GM18867 (cell line): ENCODE measurements at regions not wholly inside any gene's neighbourhood (a gene's known extent, or its start where the extent isn't known, plus 50 kb on each side); places are given as distances from the start of the nearest gene placed in this dataset.
"Not testable (repeated sequence)": the region's sequence is repeated elsewhere in the genome, so short reads cannot be mapped to it uniquely, and the experiment has no call there.

Source experiments
- ATAC-seq: cut with Tn5 transposase; IDR thresholded peaks from one replicate; pipeline ENCODE4 v1.9.1; 2021; ENCODE audit warnings: mild to moderate bottlenecking, moderate library complexity; ENCODE audit not compliant: unreplicated experiment

DNA sequence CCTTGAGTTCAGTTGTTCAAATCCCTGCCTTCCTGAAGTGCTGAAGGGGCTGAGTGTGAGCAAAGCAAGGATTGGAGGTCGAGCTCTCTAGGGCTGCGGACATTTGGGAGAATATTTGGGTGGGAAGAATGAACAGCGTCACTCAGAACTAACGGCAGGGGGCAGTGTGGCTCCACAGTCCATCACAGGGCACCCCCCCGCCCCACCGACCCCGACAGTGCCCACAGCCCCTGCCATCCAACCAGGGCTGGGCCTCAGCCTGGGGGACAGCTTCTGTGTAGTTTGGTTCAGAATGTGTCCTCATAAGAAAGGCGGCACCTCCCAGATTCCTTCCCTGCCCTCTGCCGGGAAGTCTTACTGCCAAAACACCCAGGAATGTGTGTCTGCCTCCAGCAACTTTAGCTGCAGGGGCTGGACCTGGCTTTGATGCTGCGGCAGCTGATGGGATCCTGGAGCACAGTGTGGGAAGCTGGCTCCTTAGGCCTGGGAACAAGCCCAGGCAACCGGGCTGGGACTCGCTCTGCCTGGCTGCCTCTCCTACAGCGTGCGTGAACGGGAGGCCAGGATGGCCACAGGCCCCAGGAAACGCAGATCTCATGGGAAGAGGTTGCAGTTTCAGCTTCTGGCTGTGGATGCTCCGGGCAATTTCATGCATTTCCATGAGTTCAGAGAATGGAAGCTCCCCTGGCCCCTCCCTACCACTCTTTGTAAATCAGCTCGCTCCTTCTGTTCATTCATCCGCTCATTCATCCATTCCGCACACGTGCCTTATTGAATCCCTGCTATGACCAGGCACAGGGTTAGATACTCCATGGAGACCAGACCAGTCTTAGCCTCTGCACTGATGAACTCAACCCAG is 104.9 kb upstream of the TMPRSS2 start:
- no peak for ATAC-seq

DNA sequence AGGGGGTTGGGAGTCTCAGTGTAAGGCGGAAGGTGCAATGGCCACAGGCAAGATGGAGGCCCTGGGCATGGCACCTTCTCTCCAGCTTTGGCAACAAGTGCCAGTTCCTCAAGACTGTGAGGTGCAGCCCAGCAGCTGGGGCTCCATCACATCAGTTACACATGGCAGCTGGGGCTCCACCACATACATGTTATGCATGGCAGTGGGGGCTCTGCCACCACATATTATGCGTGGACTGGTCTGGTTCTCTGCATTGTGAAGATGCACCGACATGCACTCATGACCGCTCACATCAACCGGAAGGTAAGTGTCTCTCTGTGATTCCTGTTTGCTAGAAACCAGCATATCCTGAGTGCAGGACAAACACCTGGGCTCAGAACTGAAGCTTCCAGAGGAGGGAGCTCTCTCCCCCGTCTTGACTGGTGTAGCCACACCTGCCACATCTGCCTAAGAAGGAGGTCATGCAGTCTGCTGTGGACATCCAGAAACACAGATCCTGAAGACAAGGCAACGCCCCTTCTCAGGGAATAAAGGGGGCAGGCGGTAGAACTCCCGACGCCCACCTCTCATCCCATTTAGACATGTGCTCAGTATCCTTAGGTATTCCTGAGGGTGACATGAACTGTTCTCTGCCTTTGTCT is 104.1 kb upstream of the TMPRSS2 start:
- ATAC-seq = no peak

DNA sequence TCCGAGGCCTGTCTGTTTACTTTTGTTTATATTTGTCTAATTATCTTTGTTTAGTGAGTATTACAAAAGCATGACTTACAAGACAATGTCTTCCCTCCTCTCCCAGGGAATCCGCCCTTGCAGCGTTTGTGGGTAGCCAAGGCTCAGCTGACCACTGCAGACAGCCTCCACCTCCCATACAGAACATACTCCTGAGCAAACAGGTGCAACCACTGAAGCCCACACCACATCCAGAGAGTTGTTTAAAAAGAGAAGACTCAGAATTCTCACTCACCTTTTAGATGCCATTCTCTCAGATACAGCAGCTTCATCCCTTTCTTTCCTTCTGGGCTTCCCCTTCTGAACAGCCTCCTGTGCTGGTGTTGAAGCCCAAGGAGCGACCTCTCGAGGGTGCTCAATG is 103.5 kb upstream of the TMPRSS2 start:
- ATAC-seq = no peak

DNA sequence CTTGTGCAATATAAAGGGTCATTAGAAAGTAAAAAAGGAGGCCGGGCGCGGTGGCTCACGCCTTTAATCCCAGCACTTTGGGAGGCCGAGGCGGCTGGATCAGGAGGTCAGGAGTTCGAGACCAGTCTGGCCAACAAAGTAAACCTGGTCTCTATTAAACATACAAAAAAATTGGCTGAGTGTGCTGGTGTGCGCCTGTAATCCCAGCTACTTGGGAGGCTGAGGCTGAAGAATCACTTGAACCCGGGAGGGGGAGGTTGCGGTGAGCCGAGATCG is 102.8 kb upstream of the TMPRSS2 start:
- not testable (repeated sequence) for ATAC-seq

DNA sequence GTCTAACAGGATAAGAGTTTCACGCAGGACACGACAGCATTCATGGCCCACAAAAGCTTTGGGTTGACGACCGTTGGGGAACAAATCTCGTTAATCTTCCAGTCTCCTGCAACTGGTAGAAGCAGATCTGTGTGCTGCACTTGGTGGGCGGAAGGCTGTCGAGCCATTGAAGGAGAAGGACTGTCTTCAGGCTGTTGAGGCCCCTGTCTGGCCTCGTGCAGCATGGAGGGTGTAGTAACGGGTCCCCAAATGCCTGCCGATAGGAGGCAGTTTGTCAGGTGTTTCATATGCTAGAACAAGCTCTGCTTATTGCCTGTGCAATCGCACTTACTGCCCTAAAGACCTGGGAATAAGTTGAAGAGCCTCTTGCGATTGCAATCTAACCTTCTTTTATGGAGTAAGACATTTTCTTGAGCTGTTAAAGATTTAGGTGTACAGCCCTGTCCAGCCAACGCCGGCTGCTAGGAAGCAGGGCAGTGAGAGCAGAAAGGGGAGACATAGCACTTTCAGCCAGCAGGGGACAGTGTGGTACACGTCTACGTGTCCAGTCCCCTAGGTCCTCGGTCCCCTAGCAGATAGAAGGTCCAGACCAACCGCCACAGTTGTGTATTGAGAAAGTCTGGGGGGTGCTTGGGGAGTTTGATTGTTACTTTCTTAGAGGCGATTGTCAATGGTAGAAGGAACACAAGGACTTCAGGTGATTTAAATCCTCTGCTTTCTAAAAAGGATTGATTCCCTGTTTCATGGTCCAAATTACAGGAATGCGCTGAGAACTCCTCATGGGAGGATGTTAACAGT is 102.3 kb upstream of the TMPRSS2 start:
- ATAC-seq = no peak

DNA sequence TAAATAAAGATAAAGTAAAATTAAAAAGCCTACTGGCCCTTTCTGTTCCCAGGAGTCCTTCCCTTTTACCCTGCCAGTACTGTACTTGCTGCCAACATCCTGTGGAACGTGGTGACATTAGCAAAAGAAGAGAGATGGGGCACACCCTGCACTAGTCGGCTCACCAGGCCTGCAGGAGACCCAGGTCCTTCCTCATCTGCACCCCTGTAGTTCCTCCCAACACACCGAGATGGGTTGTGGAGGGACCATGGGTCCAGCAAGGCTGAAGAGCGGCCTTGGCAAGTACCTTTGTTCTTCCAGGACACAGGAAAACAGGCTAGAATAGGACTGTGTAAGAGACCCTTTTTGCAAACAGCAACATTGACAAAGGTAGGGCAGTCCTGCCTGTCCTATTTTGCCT is 98.7 kb upstream of the TMPRSS2 start:
- no peak for ATAC-seq

DNA sequence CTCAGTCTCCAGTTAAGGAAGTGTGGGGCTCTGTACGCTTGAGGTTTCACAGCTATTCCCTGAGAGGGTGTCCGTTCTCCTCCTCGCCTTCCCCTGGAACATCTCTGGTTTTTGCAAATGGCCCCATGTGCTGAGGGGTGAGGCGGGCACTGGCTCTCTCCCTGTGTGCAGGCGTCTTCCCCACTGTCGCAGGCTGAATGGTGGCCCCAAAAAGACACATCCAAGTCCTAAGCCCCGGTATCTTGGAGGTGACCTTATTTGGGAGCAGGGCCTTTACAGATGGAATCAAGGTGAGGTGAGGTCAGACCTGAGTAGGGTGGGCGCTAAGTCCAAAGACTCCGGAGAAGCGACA is 98.0 kb upstream of the TMPRSS2 start:
- ATAC-seq = no peak

DNA sequence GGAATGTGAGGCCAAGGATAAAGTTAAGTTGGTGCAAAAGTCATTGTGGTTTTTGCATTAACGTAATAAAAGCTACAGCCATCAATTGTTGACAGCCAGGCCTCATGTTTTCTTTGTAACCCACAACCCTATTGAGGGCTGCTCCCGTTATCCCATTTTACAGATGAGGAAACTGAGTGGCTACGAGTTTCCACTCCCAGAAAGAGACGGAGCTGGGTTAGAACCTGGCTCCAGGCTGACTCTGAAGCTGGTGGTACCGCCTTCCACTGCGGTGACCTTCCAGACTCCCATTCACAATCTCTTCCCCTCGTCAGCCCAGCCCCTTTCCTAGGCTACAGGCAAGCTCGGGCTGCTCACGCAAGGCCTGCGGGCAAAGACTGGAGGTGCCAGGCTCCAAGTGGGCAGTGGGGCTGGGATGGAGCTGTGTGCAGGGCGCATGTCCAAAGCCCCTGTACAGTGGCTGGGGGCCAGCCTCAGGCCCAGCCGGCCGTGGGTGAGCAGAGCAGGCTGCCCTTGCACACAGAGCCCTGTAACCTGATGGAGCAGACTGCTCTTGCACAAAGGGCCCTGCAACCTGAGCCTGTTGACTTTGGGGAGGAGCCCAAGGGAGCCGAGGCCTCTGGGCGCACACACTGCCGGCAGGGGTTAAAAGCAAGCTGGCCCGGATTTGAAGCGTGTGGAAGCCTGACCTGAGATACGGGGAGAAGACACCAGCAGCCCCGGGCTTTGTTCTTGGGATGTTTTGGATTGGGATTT is 97.4 kb upstream of the TMPRSS2 start:
- no peak for ATAC-seq

DNA sequence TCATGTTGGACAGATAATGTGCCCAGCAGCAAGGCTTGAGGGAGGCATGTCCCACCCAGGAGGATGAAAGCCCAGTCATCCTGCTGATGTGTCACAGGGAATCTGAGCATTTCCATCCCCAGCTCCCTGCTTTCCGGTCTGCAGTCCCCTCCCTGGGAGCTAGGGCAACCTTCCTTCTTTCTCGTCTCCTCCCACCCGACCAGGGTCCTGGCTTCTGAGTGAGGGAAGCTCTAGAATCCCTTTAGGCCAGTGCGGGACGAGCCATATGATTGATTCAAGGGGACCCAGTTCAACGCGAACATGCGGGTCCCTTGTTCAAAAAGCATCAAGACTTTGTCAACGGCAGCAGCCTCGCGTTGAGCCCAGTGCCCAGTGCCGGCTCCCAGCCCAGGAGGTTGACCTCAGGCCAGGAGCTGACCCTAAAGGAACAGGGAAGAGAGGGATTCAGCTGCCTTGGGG is 96.7 kb upstream of the TMPRSS2 start:
- no peak for ATAC-seq

DNA sequence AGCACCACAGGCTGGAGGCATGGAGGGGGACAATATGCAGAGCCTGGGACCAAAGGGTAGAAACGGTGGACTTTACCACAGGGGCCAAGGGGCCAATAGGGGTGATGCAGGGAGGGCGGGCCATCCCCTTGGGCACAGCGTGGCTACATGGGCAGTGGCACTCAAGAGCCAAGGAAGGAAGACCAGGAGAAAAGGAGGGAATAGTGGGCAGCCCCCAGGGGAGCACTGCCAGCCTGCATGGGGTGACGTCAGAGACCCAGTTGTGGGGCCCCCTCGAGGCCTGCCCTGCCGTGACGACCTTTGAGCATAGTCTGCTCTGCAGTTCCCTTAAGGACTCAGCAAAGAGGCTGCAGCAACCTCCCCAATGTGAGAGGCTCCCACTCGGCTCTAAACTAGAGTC is 95.5 kb upstream of the TMPRSS2 start:
- no peak for ATAC-seq

DNA sequence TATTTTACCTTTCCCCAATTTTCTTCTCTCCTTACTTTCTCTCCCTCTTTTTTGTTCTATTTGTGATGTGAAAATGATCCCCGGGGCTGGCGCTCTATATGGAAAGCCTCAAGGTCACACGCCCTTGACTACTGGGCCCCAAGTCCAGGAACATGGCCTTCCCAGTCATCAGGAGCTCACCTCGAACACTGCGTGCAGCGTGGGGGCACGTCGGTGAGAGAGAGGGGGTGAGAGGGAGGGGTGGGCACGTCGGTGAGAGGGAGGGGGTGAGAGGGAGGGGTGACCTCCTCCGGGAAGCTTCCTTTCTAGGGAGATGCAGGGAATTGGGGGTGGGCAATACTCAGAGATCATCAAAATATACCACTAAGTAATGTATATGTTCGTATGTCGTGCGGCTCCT is 94.6 kb upstream of the TMPRSS2 start:
- no peak for ATAC-seq

DNA sequence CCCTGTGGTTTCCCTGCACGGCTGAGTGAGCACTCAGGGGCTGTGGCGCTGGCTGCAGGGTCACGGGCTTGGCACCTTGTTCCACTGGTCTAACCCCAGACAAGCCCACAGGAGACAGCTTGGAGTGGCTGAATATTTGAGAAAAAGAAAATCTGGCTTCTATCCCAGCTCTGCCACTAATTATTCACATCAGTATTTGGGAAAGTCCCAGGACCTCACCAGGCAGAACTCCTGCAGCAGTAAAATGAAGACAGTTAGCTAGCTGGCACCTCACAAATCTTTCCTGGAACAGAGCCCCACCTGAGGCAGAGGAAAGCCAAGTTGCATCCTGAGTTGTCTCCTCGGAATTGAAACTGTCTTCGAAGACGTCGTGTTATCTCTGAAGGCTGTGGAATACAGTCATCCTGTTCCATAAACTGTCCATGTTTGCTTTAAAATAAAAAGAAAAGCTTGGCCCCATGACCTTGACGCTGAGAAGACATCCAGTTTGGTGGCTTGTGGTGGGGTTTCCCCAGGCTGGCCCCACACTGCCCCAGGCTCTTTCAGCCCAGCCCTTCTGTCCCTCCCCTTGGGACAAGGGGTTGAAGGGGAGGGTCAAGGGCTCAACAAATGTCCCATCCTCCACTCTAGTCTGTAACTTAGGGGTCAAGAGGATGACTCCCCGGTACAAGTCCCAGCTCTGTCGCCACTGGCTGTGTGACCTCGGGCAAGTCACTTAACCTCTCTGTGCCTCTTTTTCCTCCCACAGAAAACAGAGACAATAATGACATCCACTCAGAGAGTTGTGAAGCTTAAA is 93.8 kb upstream of the TMPRSS2 start:
- ATAC-seq = no peak

DNA sequence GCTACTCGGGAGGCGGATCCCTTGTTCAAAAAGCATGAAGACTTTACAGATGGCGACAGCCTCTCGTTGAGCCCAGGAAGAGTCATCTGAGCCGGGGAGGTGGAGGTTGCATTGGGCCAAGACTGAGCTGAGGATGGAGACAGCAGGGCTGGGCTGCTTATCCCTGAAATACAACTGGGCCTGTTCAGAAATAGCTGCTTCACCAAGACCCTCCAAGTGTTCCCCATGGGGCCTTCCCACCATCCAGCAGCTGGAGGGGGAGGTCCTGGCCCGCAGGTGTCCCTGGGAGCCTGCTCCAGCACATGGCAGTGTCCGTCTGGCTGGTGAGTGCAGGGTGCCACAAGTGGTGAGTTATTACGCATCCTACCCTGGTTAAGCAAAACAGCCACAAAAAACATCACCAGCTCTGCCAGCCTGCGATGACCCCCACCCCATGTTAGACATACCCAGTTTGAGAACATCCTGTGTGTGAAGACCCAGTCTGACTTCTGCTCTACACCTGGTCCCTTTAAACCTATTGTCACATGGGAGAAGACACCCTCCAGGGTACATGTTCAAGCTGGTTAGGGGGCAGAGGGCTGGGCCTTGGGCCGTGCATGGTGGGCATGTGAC is 93.1 kb upstream of the TMPRSS2 start:
- ATAC-seq = no peak

DNA sequence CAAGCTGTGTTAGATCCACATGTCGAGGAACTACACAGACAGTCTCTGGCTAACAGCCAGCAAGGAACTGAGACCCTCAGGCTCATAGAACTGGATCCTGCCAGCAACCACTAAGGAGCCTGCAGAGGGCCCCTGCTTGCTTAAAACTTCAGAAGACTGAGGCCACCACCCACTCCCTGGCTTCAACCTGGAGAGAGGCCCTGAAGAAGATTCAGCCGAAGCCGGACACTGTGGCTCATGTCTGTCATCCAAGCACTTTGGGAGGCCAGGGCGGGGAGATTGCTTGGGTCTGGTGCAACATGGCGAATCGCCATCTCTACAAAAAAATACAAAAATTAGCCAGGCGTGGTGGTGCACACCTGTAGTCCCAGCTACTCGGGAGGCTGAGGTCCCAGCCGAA is 92.6 kb upstream of the TMPRSS2 start:
- ATAC-seq = no peak

DNA sequence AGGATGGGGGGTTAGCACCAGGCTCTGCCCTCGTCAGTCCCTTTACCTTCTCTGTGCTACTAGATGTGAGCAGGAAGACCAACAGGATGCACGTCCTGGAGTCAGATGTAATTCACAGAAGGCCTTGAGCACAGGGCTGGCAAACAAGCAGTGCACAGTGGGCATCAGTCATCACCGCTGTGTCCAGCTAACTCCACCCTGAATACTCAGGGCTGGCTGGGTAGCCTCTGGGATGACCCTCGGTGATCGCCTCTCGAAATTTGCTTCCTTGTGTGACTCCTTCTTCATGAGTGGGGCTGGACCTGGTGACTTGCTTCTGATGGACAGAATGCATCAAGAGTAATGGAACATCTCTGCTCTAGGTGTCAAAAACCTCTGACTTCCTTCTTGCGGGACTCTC is 92.2 kb upstream of the TMPRSS2 start:
- no peak for ATAC-seq

DNA sequence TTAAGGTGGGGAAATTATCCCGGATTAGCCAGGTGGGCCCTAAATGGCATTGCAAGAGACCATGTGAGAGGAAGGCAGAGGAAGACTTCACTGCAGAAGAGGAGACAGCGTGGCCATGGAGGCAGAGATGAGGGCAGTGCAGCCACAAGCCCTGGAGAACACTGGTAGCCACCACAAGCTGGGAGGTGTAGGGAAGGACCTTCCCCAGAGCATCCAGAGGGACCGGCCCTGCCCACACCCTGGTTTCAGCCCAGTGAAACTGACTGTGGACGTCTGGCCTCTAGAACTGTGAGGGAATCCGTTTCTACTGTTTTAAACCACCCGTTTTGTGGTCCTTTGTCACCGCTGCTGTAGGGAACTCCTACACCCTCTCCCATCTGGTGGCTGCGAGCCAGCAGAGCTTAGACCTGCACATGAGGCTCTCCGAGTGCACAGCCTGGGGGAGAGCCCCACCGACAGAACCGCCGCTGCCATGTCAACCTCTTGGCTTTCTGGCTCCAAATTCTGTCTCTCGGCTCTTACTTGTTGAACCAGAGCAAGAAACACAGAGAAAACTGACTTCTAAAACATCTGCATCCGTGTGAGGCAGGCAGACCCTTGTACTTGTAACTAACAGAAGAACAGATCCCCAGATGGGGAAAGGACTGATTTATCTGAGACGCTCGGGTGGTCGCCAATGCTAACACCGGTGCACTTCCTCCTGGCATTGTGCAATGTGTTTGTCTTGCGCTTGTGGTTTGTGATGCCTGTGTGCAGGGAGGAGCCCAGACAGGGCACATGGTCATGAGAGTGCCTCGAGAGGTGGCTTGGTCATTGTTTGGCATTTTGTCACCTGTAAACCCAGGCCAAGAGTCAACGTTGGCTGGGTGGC is 90.8 kb upstream of the TMPRSS2 start:
- ATAC-seq = no peak

DNA sequence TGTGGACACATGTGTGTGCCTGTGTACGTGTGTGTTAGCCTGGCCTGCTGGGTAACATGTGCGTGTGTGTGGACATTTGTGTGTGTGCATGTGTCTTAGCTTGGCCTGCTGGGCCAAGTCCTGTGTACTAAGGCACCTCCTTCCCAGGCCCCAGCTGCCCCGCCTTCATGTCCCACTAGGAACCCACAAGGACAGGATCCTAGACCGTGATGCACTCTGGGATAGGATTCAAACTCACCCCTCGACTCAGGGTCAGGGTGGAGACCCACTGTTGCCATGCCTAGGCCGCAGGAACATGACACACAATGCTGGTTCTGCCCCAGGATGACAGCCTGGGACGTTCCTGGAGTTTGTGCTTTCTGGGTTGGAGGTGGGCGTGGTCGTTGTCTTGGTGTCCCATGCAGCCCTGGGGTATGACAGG is 89.9 kb upstream of the TMPRSS2 start:
- no peak for ATAC-seq

DNA sequence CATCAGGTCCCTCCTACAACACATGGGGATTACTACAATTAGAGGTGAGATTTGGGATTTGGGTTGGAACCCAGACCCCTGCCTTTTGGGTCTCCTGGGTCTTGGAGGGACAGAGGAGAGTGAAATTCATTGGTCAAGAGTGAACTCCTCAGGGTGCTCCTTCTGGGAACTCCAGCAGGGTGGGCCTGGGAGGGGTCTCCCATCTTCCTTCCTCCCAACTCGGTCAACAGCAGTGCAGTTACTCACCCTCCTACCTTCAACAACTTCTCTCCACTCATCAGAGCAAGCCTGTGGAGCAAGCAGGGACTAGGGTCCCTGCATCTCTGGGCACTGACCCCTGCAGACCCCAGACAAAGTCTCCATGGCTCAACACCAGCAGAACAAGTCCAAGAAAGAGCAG is 89.3 kb upstream of the TMPRSS2 start:
- ATAC-seq = no peak
